ENCODE measurements at regions not wholly inside any gene's neighbourhood (a gene's known extent, or its start where the extent isn't known, plus 50 kb on each side); places are given as distances from the start of the nearest gene placed in this dataset.

DNA sequence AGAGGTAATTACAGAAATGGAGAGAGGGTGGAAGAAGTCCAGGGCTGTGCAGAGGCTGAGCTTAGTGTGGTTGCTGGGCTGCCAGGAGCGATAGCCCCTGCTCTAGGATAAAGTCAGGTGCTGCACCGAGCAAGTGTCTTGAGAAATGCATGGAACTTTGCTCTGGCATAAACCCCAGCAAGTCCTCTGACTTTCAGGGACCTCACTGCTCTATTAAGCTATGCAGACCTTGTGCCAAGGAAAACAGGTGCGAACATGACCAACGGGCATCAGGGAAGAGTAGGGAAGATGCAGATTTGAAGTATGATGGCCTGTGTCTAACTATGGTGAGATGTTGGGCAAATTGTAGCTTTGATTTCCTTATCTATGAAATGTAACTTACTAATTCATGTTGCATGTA lies 416.8 kb downstream of the NR2F2 start:
- DNase-seq, result no peak

DNA sequence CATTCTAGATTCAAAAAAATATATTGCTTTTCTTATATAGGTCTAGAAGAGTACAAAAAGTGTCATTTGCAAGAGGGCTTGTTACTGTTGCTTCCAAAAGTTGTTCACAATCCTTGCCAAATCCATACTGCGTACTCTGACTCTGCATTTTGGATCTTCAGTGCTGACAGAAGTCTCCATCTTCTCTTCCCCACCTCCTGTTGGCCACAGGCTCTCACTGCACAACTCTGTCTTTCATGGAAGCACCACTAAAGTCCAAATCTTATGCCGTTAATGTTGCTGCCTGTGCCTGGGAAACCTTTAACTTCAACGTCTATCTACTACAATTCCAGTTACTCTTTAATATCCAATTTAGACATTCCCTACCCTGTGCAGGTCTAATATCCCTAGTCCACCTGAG lies 419.9 kb downstream of the NR2F2 start:
- no peak for DNase-seq

DNA sequence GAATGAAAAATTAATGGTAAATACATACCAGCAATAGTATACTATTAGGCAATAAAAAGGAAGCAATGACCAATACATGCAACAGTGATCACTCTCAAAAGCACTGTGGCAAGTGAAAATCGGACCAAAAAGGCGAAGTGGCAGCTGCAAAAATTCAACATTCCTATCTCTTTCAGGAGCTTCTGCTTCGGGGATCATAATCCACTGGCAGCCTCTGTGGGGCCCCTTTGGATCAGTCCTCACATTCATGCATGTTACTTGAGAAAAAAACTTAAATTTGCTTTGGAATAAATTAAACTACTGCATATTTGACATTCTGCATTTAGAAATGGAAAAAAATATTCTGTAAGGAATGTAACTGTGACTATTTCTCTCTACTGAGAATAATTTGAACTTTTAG lies 425.6 kb downstream of the NR2F2 start:
- no peak for DNase-seq

DNA sequence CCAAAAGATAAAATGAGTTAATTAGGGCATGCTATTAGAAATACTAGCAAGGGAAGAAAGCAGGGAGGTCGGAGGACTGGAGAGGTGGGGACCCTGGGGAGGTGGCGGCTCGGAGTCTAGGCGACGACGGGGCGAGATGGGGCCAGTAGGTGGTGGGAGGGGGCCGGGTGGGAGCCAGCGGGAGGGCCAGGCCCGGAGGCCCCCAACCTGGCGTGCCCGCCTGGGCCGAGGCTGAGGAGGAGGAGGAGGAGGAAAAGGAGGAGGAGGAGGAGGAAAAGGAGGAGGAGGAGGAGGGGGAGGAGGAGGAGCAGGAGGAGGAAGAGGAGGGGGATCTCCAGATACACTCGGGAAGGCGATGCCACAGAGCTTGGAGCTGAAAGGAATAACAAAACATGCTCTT lies 426.2 kb downstream of the NR2F2 start:
- DNase-seq, result no peak

DNA sequence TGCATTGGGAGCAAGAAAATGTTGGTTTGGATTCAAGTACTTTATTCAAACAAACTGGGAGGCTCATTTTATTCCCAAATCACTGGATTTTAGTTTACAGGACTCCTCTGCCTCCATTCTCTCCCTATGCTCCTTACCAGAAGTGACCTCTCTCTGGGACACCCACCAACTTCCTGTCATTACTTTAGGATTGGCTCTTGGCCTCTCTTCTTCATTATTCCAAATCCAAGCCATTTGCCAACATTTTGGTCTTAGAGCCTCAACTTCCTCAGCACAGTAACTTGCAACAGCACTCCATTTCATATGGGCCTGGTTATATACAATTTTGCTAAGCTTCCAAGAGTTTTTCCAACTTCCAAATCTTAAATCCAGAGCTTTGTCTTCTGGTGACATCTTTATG lies 432.1 kb downstream of the NR2F2 start:
- DNase-seq, result no peak

DNA sequence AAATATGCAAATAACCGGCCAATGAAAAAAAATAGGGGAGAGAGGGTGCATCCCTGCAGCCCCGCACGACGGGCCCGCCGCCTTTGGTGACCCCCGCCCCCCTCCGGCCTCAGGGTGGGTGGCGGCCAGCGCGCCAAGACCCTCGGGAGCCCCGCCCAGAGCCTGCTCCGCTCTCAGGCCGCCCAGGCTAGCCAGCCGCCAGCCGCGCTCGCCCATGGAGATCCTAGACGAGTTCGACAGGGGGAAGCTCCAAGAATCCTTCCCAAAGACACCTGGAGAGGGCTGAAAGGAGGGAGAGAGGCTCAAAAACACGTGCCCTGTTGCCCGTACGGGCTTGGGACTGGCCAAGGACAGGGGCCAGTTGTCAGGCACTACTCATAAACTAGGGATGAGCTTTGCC lies 434.0 kb downstream of the NR2F2 start:
- DNase-seq, result no peak

DNA sequence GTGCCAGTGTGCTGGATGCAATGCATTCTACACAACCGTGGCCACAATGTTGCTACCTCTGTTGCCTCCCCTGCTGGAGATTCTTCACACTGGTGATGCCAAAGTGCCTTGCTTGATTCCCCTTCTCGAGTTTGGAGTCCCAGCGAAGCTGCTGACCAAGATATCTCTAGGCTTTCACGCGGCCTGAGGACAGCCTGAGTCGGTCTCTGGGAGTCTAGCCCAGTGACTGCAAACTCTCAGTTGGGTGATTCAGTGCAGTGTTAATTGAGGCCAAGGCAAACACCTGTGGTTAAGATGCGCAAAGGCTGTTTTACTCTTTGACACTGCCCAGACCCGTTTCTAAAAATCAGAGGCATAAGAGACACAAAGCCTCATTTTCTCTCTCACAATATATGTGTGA lies 434.4 kb downstream of the NR2F2 start:
- DNase-seq, result no peak

DNA sequence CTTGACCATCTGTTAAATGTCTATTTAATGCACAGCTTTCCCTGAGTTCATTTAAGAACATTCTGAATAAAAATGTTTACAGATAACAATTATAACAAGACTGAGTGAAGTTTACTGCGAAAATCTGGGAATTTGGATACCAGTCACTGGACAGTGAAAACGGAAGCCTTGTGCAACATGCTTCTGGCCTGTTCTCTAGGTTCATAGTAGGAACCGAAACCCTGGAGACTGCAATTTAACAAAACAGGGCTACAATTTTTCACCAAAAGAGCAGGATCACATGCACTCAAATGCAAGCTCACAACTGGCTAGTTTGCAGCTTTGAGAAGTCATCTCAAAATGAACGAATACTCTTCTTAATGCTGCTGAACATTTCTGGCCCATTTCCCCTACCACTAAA lies 435.9 kb downstream of the NR2F2 start:
- no peak for DNase-seq

DNA sequence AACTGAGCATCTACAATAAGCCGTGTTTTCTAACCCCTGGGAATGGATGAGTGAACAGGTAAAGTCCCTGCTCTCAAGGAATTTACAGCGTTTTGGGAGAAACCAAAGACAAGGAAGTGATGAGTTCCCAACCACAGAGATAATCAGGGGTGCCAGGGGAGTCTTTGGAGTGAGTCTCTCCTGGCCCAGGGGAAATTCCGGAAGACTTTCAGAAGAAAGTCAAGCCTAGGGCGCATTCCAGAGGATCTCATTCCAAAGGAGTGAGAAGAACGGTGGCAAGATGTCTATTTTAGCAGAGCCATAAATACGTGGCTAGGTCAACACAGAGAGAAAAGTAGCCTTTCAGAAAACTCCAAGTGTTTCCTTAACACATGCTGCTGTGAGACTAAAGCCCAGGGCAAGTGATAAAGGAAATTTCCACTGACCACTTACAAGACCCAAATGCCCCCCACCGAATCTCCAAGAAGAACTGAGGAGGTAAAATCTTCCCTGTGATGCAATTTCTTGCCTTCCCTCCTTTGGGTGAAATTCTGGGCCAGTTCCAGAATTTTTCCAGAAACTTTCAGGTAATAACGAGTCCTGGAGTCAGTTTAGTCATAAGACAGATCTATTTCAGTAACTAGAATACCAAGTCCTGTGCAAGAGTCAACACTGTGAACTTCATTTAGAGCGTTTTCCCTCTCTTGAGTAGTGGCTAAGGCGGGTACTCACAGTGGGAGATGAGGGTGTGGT lies 437.4 kb downstream of the NR2F2 start:
- DNase-seq, result no peak

DNA sequence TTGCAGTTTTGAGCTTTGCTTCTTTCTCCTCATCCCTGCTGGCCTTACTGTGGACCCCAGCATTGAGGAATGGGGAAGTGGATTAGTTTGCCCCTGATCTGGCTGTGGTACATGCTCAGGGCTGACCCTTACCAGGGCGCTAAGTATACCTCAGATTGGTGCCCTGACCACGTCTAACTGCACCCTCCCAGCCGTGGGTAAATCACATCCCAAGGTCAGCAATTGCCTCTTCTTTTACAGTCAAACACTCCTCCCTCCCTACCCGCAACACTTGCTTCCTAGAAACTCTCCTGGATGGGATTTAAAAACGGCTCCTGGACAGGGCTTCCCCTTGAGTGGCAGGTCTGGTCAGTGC lies 437.9 kb downstream of the NR2F2 start:
- DNase-seq, result no peak

DNA sequence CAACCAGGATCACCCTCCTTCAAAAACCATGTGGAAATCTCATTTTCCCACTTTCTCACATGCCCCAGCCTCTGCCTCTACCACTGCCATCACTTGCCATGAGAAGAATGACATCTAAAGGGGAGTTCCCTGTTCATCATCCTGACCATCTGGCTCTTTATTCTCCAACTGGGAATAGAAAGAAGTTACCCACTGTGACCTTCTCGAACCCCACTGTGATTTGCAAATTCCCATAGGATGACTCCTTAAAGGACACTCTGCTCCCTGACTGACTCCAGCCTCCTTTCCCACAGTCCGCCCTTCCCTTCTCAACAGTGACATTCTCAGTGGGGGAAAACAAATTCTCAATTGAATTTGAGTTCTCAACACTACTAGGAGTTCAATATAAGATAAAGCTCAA lies 440.5 kb downstream of the NR2F2 start:
- no peak for DNase-seq

DNA sequence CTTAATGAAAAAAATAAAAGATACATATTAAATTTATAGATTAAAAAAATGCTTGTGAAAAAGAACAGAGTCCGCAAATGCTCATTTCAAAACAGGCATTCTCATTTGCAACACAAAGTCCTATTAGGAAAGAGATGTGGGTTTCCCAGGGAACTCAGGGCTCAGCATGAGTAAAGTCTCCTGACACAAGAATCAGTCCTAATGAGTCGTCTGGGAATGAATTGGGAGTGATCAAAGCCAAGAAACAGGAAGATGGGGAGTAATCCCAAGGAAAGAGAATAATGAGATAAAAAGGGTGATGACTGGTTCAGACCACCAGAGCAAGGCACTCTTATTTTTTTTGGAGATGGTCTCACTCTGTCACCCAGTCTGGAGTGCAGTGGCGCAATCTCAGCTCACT lies 443.7 kb downstream of the NR2F2 start:
- DNase-seq, result no peak

DNA sequence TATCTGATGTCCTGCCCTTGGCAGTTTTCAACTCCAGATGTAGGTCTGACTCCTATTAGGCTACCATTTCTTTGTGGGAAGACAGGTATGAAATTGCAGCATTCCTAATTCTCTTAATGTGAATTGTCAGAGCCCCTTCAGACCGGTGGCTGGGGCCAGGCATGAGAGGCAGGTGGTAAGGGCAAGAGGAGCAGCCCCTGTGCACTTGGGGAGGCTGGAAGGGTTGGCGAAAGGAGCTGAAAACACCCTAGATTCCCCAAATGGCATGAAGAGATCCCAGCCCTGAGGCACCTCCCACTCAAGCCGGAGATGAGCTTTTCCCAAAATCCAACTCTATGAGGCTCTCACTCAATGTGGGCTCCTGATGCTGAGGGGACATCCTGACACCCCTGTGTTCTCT lies 453.2 kb downstream of the NR2F2 start:
- no peak for DNase-seq

DNA sequence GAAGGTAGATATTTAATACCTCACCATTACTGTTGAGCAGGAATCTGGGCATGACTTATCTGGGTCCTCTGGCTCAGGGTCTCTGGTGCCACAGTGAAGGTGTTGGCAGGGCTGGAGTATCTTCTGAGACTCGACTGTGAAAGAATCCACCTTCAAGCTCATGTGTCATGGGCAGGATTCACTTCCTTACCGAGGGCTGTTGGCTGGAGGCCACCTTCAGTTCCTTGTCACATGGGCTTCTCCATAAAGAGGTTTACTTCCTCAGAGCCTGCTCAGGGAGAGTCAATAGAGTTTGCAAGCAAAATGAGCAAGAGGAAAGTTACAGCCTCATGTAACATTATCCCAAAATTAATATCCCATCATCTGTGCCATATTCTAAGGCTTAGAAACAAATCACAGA lies 459.5 kb downstream of the NR2F2 start:
- no peak for DNase-seq

DNA sequence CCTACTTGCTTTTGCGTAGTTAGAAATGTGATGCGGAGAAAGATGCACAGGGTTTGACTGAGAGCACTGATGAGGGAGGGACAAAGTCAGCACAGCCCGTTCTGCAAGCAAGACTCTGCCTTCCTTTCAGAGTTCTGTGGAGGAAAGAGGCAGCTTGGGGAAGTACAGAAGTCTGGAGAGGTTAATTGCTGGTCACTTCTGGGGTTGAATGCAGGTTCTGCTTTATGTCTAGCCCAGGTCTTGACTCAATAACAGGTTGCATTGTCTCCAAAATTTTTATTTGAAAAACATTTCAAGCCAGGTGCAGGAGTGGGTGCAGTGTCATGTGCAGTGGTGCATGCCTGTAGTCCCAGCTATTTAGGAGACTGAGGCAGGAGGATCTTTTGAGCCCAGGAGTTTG lies 461.7 kb downstream of the NR2F2 start:
- DNase-seq, result no peak

DNA sequence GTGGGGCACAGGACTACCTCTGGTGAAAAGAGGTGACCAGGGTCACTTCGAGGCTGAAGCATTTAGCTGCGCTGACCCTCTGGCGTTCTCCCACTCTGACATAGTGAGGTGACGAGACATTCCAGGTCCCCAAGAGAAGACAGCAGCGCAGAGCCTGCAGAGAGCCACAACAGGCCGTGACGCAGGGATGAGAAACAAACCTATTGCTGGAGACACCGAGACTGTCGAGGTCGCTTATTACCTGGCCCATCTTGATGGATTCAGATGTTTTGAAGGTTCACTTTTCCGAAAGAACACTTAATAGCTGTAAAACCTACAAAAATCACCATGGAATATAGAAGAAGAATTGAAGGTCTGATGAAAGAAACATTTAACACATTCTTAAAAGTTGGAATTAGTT lies 466.3 kb downstream of the NR2F2 start:
- no peak for DNase-seq

DNA sequence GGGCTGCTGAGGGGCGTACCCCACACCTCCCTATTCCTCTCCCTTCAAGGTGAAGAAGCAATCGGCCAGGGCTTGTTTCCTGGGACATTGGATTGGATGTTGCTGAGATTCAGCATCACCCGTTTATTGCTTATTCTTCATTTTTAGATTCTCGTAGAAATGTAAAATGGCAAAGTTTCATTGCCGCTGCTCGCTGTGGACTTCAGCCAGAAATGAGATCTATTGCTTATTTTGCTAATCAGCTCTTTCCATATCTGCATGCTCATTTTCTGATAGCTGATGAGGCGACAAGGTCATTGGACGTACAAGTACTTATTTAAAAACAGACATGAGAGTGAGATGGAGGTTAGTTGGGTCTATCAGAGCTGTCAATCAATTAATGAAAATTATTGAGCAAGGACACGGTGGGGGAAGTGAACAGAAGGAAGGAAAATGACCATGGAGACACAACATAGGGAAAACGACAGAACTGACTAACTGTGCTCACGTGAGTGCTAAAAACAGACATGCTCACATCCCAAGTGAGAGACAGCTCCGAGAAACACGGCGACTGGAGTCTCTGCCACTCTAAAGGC lies 471.2 kb downstream of the NR2F2 start:
- DNase-seq, result no peak

DNA sequence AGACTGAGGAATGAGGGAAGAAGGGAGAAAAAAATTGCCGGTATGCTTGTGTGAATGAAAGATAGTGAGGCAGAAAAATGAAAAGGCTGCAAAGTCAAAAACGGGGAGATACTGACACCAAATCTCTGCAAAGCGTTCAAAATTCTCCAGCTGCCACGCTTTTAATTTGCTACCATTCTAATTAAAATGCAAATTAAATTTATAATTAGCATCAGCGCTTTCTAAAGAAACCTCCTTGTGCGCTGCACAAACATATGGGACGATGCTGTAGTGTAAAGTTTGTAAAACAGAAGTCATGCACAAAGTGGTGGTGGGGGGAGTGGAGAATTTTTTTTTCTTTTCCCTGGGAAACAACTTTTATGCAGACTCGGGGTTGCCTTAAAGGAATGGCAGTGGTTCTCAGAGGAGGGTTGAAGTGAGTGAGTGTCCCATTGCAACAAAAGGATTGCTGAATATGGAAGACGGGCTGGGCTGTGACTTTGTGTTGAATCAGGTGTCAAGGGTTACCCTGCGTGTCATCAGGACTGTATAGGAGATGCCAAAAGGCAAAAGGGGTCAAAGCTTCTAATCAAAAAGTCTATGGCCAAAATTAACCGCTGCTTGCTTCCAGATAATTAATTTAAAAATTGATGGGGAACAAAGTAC lies 472.2 kb downstream of the NR2F2 start:
- DNase-seq, result no peak

DNA sequence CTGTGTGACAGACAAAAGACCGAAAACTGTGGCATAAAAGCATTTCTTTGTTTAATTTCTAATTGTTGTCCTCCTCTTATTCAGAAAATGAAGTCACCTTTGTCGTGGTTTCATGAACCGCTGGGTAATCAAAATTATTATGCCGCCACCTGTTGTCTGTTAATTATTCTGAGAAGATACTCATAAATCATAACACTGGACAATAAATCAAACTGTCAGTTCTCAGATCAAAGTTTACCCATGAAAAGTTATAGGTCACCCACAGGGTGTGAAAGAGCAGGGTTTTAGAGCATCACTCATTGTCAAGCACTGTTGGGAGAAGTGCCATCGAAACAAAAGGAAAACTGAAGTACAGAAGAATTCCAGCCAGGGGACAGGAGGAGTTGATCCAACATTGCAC lies 474.3 kb downstream of the NR2F2 start:
- DNase-seq, result no peak

DNA sequence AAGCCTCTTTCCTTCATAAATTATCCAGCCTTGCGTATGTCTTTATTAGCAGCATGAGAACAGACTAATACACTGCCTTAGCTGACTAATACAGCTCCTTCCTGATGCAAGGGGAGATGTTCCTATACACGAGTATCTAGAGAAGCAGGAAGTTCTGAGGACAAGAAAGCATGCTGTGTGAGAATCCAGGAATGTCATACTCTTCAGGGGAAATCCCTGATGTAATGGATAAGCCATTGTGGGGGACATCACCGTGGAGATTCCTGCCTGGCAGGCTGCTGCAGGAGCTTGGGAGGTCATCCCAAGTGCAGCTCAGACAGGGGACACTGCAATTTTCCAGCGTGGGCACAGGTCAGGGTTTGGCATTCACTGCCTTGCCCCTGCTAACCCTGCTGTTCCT lies 476.9 kb downstream of the NR2F2 start:
- no peak for DNase-seq

DNA sequence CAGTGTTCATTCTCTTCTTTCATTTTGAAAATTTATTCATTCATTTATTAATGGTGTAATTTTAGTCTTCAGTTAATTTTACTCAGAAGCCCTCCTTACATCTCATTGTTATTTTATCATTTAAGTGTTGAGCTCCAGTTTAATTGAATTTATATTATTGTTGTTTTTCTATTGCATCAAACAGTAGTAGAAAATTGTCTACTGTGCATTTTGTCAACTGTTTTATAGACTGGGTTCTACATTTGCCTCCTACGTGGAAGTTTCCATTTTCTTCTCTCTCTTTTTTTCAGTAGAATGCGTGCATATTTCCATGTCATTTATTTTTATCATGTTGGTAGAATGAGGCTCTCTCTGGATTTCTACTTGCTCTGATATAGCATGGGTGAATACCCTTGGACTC lies 487.4 kb downstream of the NR2F2 start:
- no peak for DNase-seq

DNA sequence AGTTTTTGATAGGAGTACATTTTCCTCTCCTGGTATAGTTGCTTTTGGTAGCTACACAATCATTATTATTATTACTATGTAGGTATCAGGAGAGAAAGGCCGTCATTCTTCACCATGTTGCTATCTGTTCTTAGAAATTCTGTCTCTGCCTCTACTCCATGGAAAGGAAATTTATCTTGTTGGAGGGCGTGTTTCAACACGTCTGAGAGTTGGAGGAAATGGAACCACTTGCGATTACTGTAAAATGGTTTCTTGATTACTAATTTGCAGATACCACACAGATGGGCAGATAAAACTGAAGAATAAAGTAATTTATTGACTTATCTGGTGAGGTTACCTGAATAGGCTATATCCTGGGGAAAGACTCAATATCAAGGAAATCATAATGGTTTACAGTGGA lies 488.4 kb downstream of the NR2F2 start:
- DNase-seq, result no peak

DNA sequence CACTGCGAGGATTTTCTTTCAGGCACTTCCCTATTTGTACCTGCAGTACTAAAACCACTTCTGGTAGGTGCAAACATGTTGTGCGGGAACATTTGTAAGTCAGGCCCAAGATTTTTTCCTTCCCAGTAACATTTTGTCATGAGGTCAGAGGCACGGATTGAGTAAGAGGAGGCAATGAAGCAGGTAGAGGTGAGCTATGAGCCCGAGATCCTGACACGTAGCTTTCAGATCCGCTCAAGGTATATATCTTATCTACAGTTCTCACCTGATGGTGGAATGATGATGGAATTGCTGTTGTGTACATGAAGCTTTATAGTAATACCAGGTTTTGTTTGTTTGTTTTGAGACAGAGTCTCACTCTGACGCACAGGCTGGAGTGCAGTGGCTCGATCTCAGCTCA lies 497.5 kb downstream of the NR2F2 start:
- no peak for DNase-seq

DNA sequence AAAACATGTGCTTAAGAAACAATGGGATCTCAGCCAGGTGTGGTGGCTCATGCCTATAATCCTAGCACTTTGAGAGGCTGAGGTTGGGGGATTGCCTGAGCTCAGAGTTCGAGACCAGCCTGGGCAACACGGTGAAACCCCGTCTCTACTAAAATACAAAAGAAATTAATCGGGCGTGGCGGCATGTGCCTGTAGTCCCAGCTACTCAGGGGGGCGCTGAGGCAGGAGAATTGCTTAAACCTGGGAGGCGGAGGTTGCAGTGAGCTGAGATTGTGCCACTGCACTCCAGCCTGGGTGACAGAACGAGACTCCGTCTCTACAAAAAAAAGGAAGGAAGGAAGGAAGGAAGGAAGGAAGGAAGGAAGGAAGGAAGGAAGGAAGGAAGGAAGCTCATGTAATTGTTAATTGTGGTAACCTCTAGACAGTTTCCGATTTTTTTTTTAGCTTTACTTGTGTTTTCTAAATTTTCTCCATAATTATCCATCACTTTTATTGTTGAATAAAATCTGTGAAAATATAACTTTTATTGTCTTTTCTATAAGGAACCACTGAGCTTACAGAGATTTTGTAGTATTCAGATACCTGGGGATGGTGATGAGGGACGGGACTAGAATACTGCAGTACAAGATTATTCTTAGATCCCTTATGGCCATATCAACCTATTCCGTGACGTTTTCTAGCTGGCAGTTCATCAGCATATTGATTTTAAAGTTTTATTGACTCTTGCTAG lies 506.9 kb downstream of the NR2F2 start:
- DNase-seq, result no peak

Measured in activated CD4-positive, alpha-beta T cell treated with anti-CD3 and anti-CD28 coated beads, Interleukin-2, amount 50 U/mL, for 48 hours (primary cell).